Progenitor cell of endocrine pancreas (in vitro differentiated cells): ENCODE measurements at regions not wholly inside any gene's neighbourhood (a gene's known extent, or its start where the extent isn't known, plus 50 kb on each side); places are given as distances from the start of the nearest gene placed in this dataset.

Experiments used
- DNase-seq: peaks from one replicate; pipeline ENCODE4 v3.0.0; 2021; ENCODE audit warnings: low spot score; ENCODE audit not compliant: unreplicated experiment
- H3K27ac Mint-ChIP-seq: 2 replicates; pipeline ENCODE4 v1.8.0; 2021; ENCODE audit warnings: mild to moderate bottlenecking, moderate library complexity, mixed read lengths
- H3K27me3 Mint-ChIP-seq: 2 replicates; pipeline ENCODE4 v1.8.0; 2021; ENCODE audit warnings: mixed read lengths
- H3K36me3 Mint-ChIP-seq: 2 replicates; pipeline ENCODE4 v1.8.0; 2022; ENCODE audit warnings: mixed read lengths; ENCODE audit not compliant: insufficient read depth
- H3K4me1 Mint-ChIP-seq: 2 replicates; pipeline ENCODE4 v1.8.0; 2021; ENCODE audit warnings: low read depth, mixed read lengths
- H3K4me3 Mint-ChIP-seq: 2 replicates; pipeline ENCODE4 v1.8.0; 2021; ENCODE audit warnings: low read depth, mild to moderate bottlenecking, moderate library complexity, mixed read lengths
- H3K9me3 Mint-ChIP-seq: 2 replicates; pipeline ENCODE4 v1.8.0; 2021; ENCODE audit warnings: low read depth, mixed read lengths
- CTCF ChIP-seq: fragments of 200-600 bp; sonication (generic); IDR thresholded peaks from one replicate; pipeline ENCODE4 v1.5.0; 2021; ENCODE audit warnings: antibody characterized with exemption, mild to moderate bottlenecking; ENCODE audit not compliant: unreplicated experiment

GRCh38 chr13:85631801-85632200 lies 167.4 kb downstream of the SLITRK6 start:
- Mint-ChIP-seq H3K27ac (no peak overlapping the region), H3K9me3 (no peaks in the 10 kb centered on the region), H3K36me3 (no peaks in the 10 kb centered on the region), H3K4me3 (no peak overlapping the region), H3K27me3 (no peaks in the 10 kb centered on the region), H3K4me1 (peaks cover 2% of the 10 kb centered on the region)
- no peak for DNase-seq
- no peak for TF ChIP-seq CTCF

- Mint-ChIP-seq H3K27ac (no peak overlapping the region), H3K27me3 (peaks cover 2% of the 10 kb centered on the region), H3K4me3 (no peak overlapping the region), H3K36me3 (no peaks in the 10 kb centered on the region), H3K4me1 (peaks cover 2% of the 10 kb centered on the region), H3K9me3 (no peaks in the 10 kb centered on the region)
- no peak for TF ChIP-seq CTCF
- no peak for DNase-seq
These were observed 172.6 kb downstream of the SLITRK6 start for GRCh38 chr13:85626603-85627002.

- DNase-seq, result no peak
- H3K4me3 Mint-ChIP-seq, result no peak overlapping the region
- peaks cover 3% of the 10 kb centered on the region for H3K9me3 Mint-ChIP-seq
- no peak for TF ChIP-seq CTCF
- no peaks in the 10 kb centered on the region for H3K4me1 Mint-ChIP-seq
- H3K27me3 Mint-ChIP-seq, result peaks cover 2% of the 10 kb centered on the region
- no peak overlapping the region for H3K27ac Mint-ChIP-seq
- no peaks in the 10 kb centered on the region for H3K36me3 Mint-ChIP-seq
These were observed 179.9 kb downstream of the SLITRK6 start for GRCh38 chr13:85619321-85619720.

GRCh38 chr13:85618521-85618920 lies 180.7 kb downstream of the SLITRK6 start:
- Mint-ChIP-seq H3K27ac (no peak overlapping the region), H3K36me3 (no peaks in the 10 kb centered on the region), H3K27me3 (peaks cover 2% of the 10 kb centered on the region), H3K4me3 (no peak overlapping the region), H3K9me3 (peaks cover 3% of the 10 kb centered on the region), H3K4me1 (no peaks in the 10 kb centered on the region)
- TF ChIP-seq CTCF, result no peak
- DNase-seq, result no peak

GRCh38 chr13:85616275-85616674 lies 182.9 kb downstream of the SLITRK6 start:
- Mint-ChIP-seq H3K4me3 (no peak overlapping the region), H3K27ac (no peak overlapping the region), H3K36me3 (no peaks in the 10 kb centered on the region), H3K27me3 (peaks cover 3% of the 10 kb centered on the region), H3K9me3 (peaks cover 3% of the 10 kb centered on the region), H3K4me1 (no peaks in the 10 kb centered on the region)
- TF ChIP-seq CTCF, result no peak
- DNase-seq, result no peak

GRCh38 chr13:85615031-85615430 lies 184.2 kb downstream of the SLITRK6 start:
- no peak for DNase-seq
- H3K4me3 Mint-ChIP-seq, result no peak overlapping the region
- no peak overlapping the region for H3K27ac Mint-ChIP-seq
- no peak for TF ChIP-seq CTCF
- peaks cover 3% of the 10 kb centered on the region for H3K27me3 Mint-ChIP-seq
- H3K9me3 Mint-ChIP-seq, result peaks cover 3% of the 10 kb centered on the region
- H3K4me1 Mint-ChIP-seq, result no peaks in the 10 kb centered on the region
- no peaks in the 10 kb centered on the region for H3K36me3 Mint-ChIP-seq
